NT2/D1 (cell line): ENCODE measurements at regions not wholly inside any gene's neighbourhood (a gene's known extent, or its start where the extent isn't known, plus 50 kb on each side); places are given as distances from the start of the nearest gene placed in this dataset.

Source experiments
- SUZ12 ChIP-seq: IDR thresholded peaks from 2 replicates; pipeline ENCODE4 v1.6.1; 2011; ENCODE audit not compliant: insufficient read length, insufficient read depth; ENCODE audit errors: extremely low read depth
- YY1 ChIP-seq: IDR thresholded peaks from 2 replicates; pipeline ENCODE4 v1.6.1; 2011; ENCODE audit not compliant: insufficient read length, insufficient read depth
- ZNF274 ChIP-seq: IDR thresholded peaks from 2 replicates; pipeline ENCODE4 v1.6.1; 2011; ENCODE audit warnings: mild to moderate bottlenecking, low read depth, low read length

- TF ChIP-seq YY1 (no peak), ZNF274 (no peak), SUZ12 (no peak)
Observed at GRCh38 chrX:1792636-1793035, 177.8 kb downstream of the ASMT start.
